ENCODE measurements at regions not wholly inside any gene's neighbourhood (a gene's known extent, or its start where the extent isn't known, plus 50 kb on each side); places are given as distances from the start of the nearest gene placed in this dataset.
"Not testable (repeated sequence)": the region's sequence is repeated elsewhere in the genome, so short reads cannot be mapped to it uniquely, and the experiment has no call there.

DNA sequence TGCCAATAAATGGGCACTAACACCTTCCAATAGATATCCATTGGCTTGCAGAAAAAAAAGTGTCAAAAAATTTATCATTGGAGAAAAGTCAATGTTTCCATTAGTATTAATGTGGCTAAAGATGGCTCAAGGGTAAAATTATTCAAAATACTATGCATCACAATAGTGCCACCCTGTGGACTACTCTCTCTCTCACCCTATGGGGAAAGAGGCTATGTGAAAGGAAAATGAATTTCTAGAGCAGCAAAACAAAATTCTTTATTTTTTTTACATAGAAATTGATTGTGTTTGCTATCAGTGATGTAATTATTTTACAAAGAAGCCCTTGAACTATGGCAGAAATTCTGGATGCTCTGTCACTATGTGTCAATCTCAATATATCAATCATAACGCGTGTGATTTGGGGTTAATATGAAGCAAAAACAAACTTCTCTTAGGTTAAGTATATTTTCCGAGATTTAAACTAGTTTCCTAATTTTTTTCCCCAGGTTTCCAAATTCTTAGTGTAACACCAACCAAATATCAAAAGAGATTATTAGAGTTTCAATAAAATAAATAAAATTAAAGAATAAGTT is 193.9 kb downstream of the USP22 start:
- not testable (repeated sequence) for DNase-seq

DNA sequence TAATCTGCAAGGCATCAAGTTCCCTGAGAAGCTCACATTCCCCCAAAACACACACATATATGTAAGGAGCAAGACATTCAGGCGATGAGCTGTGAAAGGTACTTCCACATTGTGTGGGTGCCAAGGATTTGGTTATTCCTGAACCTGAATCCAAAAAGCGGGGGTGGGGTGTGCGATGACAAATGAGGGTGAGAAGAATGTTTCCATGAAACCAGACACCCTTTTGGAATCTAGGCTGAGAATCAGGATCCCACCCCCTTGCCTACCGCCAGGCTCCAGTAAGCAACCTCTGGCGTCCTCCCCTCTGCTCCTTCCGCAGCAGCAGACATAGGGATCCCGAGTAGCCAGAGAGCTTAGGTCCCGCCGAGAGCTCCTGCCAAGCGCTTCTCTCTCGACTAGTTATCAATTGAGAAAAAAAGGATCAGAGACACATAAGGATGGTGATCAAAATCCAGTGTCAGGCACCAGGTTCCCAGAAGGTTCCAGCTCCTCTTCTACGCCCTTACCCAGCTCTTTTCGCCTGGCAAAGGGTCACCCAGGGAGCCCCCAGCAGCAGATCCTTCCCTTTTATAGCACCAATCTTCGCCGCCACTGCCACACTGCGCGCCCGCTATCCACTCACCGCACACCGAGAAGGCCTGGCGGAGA is 191.1 kb downstream of the USP22 start:
- DNase-seq = not testable (repeated sequence)

DNA sequence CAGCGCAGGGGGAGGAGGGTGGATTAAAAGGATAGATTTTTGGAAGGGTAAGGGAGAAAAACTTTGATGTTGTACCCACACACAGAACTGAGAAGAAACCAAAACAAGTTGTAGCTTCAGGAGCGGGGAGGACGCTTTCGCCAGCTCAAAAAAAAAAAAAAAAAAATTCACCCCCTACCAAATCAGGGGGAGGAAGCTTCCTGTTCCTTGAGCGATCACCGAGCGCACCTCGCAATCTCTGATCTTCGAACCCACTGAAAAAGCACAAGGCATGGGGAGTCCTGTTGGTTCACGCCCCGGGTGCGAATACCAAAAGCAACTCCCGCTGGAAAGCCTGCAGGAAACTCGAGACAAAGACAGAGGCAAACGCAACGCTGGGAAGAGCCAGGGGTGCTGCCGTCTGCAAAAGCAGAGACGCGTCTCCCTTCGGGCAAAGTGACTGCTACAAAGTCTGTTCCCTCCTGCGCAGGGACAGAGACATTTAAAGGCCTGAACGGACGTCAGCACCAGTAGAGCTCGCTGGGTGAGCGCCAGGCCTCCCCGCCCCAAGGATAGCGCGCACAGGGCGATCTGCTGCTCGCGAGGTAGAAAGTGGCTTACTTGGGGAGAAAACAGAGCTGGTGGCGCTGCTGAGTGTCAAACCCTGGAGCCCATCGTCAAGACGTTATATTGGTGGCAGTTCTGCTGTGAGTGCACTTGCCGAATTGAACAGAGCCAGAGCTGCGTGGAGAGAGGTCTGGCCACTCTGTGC is 190.4 kb downstream of the USP22 start:
- no peak for DNase-seq

DNA sequence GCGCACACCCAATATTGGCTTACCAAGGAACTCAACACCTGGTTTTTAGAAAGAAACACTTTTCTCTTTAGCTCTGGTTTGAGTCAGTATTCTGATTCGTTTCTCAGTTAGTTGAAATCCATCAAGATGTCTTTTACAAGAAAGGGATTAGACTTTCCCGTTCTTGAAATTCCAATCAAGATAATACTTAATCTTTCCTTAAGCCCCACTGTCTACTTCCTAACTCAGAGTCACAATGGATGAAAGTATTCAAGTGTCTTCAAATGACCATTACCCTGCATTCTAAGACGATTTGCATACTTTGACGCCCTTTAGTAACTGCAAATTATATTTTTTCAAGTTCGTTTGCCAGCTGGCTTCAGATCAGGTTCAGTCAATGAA is 189.8 kb downstream of the USP22 start:
- no peak for DNase-seq

DNA sequence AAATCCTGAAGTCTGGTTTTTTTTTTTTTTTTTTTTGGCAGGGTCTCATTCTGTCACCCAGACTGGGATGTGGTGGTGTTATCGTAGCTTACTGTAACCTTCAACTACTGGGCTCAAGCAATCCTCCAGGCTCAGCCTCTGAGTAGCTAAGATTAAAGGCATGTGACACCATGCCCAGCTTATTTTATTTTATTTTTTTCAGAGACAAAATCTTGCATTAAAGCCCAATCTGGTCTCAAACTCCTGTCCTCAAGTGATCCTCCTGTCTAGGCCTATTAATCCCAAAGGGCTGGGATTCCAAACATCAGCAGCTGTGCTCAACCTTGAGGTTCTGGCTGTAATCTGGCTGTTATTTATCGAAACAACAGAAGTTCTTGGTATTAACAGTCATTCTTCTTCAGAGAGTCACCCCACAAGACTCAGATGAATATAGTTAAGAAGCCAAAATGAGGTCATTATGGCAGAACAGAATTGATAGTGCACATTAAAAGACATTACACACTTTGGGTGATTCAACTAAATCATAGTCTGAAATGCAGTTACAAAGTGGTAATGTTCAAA is 186.8 kb downstream of the USP22 start:
- not testable (repeated sequence) for DNase-seq

DNA sequence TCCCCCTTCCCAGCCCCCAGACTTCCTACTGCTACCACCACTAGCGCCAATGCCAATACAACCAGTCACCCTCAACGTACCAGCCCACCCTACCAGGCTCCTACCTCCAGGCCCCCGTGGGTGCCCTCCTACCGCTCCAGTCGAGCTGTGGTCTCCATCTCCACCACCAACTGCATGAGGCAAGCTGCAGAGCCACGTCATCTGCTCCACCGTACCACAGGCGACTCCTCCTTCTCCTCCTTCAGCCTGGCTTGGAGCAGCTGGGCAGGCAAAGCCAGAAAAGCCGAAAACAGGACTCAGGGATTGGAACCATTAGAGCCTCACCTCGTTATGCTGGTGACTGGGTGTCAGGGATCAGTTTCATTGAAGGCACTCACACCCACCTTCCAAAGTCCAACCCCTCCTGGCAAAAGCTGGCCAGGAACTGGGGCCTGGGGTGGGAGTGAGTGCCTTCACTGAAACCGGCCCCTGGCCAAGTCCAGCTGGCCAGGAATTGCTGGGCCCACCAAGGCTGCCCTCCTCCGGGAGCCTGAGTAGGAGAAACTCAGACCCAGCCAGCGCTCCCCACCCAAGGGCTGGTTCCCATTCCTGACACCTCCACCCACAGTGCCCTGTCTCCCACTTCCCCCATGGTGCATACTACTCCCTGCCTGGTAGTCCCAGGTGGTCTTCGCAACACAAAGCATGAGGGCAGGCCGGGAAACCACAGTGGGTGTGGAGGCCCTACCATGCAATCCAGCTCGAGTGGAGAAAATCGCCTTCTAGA is 176.2 kb downstream of the USP22 start:
- not testable (repeated sequence) for DNase-seq

DNA sequence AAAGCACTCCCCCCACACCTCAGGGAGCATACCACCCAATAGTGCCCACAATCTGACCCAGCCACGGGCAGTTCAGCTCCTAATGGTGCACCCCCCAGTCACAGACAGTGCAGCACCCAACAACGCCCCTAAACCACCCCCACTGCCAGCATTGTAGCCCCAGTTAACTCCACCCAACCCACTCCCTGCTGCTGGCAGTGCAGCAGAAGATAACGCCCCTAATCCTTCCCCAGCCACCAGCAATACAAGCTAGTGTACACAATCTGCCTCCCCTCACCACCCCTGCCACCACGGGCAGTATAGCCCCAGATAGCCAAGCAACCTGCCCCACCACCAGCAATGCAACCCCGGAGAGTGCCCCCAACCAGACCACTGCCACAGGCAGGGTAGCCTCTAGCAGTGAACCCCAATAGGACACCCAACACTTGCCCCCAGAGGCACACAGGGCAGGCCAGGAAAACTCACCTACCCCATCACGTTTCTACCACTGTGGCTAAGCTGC is 175.3 kb downstream of the USP22 start:
- not testable (repeated sequence) for DNase-seq

DNA sequence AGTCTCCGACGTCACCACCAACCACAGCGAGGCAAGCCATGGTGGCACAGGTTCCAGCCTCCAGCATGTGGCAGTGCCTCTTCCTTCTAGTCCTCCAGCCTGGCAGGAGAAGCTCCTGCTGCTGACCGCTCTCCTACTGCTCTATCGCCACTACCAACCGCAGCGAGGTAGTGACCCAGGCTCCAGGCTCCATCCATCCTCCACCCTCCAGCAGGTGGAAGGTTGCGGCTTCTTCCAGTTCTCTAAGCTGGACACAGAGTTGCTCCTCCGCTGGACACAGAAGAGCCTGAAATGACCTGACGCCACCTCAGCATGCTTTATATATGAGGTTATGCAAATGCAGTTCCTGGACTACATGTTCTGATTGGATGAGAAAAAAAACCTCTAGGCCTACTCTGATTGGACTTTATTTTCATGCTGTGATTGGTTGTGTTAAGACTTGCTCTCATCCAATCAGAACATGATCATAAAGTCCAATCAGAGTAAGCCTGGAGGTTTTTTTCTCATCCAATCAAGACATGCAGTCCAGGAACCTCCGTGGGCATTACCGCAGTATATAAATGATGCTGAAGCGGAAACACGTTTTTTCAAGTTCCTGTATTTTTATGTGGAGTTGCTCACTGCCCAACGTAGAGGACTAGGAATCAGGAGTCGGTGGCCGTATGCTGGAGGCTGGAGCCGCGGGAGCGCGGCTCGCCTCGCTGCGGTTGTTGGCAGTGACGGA is 174.7 kb downstream of the USP22 start:
- not testable (repeated sequence) for DNase-seq

DNA sequence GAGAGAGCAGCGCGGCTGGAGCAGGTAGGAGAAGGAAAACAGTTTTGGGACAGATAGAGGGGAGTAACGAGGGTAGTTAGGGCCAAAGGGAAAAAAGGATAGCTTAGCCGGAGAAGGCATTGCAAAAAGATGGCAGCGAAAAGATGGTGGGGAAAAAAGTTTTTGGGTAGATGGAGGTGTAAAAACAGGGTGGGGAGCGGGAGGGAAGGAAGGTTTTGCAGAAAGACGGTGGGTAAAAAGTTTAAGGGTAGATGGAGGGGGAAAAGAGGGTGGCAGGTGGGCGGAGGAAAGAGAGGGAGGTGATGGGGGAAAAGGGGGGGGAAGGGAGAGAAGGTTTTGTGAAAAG is 174.2 kb downstream of the USP22 start:
- not testable (repeated sequence) for DNase-seq

DNA sequence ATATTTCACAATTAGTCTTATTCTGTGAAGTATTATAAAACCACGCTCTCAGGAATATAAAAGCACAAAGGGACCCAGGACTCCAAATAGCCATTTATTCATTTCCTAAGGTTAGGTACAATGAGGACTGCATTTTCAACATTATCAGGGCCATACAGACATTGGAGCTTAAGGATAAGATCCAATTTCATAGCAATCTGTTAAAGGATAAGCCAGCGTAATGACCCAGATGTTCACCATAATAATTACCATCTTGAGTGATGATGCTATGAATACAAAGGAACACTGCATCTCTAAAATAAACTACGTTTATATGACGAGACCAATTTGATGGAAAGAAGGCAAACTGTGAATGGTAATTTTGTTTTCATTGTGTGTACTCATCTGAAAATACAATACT is 169.6 kb downstream of the USP22 start:
- not testable (repeated sequence) for DNase-seq

DNA sequence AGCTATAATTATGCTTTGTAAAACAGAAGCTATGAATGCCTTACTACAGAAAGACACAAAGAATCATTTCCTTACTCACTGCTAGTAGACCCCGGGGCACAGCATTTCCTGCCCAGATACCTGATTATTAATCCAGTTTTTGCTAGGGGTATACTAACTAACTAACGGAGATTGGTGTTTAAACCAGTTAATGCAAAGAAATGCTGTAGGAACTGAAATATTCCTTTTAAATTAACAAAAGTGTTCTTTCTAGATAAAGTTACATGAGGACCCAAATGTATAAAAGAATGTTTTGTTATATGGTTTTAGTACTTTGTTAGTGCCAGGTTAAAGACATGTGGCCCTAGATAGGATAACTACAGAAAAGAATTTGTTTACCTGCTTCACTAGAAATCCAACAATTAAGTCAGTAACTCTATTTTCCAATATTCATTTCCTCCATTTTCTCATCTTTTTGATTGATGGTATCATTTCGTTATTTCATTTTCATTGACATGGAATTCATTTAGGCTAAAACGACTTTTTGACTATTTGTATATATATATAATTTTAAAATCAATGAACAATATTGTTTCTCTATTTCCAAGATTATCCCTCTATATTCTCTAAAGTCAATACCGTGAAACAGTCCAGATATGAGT is 169.0 kb downstream of the USP22 start:
- not testable (repeated sequence) for DNase-seq

DNA sequence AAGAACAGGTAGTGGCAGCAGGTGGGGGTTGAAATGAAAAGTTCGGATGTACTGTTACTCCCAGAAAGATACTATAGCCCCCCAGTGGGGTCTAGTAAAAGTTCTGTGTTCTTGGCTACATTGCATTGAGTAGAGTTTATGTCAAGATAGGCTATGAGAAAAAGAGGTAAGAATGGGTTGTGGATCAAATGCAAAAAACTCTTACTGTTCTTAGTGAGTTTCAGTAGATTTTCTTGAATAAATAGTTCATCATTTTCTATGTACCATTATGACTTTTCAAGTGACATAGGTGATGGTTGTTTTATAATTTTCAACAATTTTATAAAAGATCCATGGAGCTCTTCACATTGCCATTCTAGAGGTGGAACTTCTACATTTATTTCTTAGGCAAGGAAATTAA is 165.4 kb downstream of the USP22 start:
- not testable (repeated sequence) for DNase-seq

DNA sequence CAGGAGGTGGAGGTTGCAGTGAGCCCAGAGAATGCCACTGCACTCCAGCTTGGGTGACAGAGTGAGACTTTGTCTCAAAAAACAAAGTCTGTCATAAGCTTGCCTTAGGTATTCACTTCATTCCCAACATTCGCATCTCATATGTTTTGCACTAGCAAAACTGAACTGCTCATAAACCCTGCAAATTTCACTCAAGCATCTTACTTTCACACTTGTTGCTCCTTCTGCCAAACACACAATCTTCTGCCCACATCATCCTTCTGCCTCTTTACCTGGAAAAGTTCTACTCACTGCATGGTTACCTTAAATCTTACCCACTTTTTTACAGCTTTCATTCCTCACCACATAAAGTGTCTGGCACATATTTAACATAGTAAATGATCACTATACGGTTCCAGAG is 152.5 kb downstream of the USP22 start:
- DNase-seq = no peak

DNA sequence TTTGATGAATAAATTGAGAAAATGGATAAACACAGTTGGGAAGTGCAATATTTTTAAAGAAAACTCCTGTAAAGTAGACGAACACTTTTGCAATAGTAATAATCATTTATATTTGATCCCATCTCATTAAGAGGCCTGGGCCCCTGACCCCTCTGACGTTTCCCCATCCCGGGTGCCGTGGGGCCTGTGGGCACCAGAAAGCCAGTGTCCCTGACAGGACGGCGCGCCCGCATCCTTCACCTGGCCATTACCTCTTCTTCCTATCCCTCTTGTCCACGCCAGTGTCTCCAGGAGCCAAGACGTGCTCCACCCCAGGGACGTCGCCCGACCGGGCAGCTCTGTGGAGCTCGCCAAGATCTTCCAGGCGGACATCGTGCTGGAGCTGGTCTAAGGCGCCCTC is 147.4 kb downstream of the USP22 start:
- not testable (repeated sequence) for DNase-seq

DNA sequence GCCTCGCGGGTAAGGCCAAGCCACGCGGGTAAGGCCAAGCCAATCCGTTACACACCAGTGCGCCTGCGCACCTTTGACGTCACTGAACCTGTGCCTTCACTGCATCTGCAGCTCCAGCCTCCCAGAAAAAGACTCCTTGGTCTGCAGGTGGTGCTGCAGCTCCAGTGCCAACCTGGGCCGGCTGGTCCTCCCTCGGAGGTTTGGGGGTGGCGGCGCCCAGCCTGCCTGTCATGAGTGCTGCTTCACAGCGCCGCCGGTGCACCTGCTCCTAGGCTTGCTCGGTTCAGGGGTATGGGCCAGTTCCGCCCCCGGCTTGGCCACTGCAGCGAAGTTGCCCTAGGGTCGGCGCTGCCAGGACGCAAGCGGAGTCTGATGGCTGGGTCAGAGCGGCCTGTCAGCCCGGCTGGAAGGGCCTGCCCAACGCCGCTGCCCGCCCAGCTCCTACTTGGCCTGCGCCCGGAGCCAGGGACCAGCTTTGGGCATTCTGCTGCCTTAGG is 146.6 kb downstream of the USP22 start:
- peak; percentile 68 for DNase-seq

DNA sequence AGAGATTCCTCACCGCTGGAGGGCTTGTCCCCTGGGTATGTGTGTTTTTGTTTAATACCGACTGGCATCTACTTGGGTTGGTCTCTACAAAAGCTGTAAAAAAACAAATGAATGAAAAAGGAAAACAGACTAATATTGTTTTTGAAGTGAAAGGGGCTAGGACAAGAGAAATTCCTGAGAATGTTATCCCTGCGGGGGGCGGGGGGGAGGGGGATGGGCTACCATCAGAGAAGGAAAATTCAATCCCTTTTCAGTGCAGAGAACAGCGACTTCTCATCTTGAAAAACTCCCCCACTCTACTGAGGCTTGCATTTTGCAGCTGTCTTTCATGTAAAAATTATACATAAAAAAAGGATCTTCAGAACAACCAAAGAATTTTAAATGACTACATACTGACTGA is 144.1 kb downstream of the USP22 start:
- DNase-seq = not testable (repeated sequence)

DNA sequence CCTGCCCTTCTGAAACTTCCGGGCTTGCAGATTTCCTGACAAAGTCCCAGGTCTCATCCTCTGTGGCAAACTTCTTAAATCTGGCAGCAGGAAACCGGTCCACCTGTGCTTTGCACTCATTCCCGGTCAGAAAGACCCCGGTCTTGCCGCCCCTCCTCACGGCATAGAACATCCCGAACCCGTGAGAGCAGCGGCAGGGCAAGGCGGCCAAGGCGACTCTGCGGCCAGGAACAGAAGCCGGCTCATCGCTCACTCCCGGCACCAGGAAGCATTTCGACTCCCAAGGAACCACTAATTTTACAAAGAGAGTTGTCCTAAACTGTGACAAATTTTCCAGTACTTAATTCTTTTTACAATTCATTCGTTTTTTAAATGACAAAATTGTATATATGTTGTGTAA is 140.3 kb downstream of the USP22 start:
- DNase-seq = not testable (repeated sequence)

DNA sequence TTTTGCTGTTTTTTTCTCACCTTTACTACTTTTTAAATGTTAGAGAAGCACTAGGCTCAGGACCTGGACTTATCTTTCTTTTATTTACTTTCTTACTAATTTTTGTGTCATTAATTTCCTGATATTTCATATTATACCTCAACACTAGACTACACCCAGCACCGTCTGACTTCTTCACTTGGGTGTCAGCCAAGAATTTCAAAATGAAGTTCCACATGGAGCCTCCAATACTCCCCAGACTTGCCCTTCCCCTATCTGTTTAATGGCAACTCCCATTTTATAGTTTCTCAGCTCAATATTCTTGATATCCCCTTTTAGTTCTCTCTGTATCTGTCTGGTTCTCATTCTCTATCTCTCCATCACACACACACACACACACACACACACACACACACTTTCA is 139.3 kb downstream of the USP22 start:
- not testable (repeated sequence) for DNase-seq

DNA sequence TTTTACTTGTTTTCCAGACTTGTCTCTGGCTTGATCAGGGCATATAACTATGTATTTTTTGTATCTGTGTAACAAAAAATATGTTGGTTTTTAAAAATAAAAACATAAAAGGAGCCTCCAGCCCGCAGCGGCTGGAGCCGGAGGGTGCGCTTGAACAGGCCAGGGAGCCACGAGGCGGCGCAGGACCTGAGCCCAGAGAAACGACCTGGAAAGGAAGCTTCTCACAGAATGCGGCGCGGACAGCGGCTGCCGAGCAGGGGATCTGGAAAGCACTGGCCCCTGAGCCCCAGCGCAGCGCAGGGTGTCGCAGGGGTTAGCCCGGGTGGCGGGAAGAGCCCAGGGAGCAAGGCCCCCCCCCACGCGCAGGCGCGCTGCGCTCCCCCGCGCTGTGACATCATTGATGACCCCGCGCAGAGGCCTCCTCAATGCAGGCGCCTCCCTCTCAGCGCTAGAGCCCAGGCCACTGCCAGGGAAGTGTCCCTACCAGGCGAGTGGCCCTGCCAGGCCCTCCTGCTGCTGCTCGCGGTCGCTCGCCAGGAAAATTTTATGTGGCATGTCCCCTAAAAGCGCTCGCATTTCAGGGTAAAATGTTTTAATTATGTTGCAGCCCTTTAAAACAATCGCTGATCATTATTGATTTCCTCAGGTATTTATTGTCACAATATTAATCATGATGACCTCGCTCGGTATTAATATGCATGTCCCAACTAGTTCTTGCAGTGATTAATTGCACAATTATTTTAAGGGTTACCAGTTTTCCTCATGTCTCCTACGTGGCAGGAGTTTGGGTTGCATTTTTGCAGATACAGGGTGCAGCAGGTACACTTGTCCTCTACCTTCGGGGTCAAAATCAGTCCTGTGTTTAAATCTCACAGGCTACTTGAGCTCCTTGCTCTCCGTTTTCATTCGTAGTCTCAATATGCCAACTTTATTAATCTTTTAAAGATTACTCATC is 134.2 kb downstream of the USP22 start:
- peak; percentile 83 for DNase-seq

DNA sequence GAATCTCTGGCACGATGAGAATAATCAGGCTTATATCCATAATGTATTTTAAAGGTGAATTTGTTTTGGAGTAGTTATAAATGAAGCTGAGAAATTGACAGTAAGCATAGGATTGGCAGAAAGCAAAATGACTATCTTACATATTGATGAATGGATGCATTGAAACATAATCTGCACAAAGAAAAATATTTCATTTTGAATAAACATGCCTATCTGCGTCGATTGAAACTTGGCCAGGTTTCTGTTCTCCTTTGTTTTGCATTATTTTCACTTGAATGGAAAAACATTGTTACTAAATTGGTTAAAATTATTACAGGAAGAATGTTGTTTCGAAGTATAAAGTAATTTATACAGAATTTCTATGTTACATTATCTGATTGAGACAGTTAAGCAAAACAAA is 128.2 kb downstream of the USP22 start:
- no peak for DNase-seq
